ENCODE measurements at regions not wholly inside any gene's neighbourhood (a gene's known extent, or its start where the extent isn't known, plus 50 kb on each side); places are given as distances from the start of the nearest gene placed in this dataset.

DNA sequence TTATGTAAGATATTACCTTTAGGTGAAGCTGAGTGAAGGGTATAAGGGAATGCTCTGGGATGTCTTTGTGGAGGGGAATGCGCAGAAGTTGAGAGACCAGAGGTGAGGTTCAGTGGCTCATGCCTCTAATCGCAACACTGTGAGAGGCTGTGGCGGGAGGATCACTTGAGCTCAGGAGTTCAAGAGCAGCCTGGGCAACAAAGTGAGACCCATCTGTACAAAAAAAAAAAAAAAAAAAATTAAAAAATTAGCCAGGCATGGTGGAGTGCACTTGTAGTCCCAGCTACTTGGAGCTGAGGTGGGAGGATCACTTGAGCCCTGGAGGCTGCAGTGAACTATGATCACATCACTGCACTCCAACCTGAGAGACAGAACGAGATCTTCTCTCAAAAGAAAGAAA lies 57.3 kb upstream of the SP3 start:
- Histone ChIP-seq H3K27me3 (no peaks in the 10 kb centered on the region), H3K27ac (no peak overlapping the region), H3K36me3 (no peaks in the 10 kb centered on the region), H3K4me3 (no peak overlapping the region), H3K4me1 (peaks cover 0 to 41% (median 23%) of the 10 kb centered on the region in 4 donors), H3K9me3 (no peaks in the 10 kb centered on the region)
- intact Hi-C loops (cut with DNase I): no loop called here
- DNase-seq: no peak
- 84 to 93% methylated on average over 4 of the region's 4 CpGs for WGBS, 2 donors
- TF ChIP-seq POLR2AphosphoS5 (IDR thresholded peaks at IDR 0.05) (no peak), POLR2A (IDR thresholded peaks at IDR 0.05) (no peak), CTCF (IDR thresholded peaks at IDR 0.05) (no peak), EP300 (IDR thresholded peaks at IDR 0.05) (no peak)

DNA sequence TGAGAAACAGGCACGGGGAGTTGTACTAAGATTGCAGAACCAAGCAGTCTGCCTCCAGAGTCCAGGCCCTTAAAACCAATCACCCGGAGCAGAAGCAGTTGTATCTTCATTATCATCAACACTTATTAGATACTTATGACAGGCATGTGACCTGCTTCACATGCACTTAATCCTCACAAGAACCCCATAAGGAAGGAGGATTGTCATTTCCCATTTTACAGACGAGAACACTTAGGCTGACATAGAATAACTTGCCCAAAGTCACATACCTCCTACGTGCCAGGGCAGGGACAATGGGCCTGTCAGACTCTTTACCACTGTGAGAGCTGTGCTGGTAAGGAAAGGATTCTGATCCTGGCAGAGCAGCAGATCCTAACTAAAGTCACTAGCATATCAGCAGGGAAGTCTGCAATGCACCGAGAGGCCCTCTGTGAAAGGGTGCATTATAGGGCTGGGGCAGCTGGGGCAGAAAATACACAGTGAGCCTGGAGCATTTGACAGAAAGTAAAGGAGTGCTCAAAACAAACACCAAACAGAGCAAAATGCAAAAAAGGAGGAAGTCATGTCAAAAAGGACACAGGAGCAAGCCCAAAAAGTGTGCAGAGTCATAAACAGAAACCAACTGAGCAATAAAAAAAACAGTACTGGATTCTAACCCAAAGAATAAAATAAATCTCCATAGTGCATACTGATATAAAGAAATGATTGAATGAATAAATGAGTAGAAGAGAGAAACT lies 55.9 kb upstream of the SP3 start:
- peak overlapping the region in 1 of 4 donors; percentile 8 for H3K27ac ChIP-seq
- H3K4me1 ChIP-seq: peaks cover 0 to 37% (median 23%) of the 10 kb centered on the region in 4 donors
- TF ChIP-seq CTCF (IDR thresholded peaks at IDR 0.05) (no peak), EP300 (IDR thresholded peaks at IDR 0.05) (no peak), POLR2AphosphoS5 (IDR thresholded peaks at IDR 0.05) (no peak), POLR2A (IDR thresholded peaks at IDR 0.05) (no peak)
- WGBS, 2 donors: 64 to 81% methylated on average over 5 of the region's 5 CpGs
- DNase-seq: no peak
- no peak overlapping the region for H3K4me3 ChIP-seq
- H3K36me3 ChIP-seq: no peaks in the 10 kb centered on the region
- intact Hi-C loops (cut with DNase I): no loop called here
- H3K27me3 ChIP-seq: no peaks in the 10 kb centered on the region
- H3K9me3 ChIP-seq: no peaks in the 10 kb centered on the region

DNA sequence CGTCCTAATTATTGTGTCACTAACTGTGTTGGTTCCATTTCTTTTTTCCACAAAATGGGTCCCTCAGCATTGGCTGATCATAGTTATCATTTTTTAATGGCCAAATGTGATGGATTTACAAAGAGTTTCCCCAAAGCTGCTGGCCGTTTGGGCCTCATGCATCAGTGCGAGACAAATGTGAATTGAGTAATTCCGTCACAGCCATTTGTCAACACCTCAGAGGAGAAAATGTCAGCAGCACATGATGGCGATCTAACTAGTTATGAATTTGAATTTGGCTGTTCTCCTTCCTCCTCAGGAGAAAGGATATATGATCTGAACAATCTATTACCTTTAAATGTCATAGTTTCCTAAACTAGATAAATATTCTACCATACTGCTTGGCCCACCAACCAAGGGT lies 54.9 kb upstream of the SP3 start:
- DNase-seq: no peak
- WGBS, 2 donors: 92 to 93% methylated on average over 5 of the region's 5 CpGs
- Histone ChIP-seq H3K4me1 (peaks cover 0 to 28% (median 19%) of the 10 kb centered on the region in 4 donors), H3K27me3 (no peaks in the 10 kb centered on the region), H3K4me3 (no peak overlapping the region), H3K27ac (no peak overlapping the region), H3K36me3 (no peaks in the 10 kb centered on the region), H3K9me3 (no peaks in the 10 kb centered on the region)
- TF ChIP-seq EP300 (IDR thresholded peaks at IDR 0.05) (no peak), POLR2AphosphoS5 (IDR thresholded peaks at IDR 0.05) (no peak), CTCF (IDR thresholded peaks at IDR 0.05) (no peak)
- intact Hi-C loops (cut with DNase I): no loop called here

- H3K9me3 ChIP-seq: no peaks in the 10 kb centered on the region
Measured at GRCh38 chr2:174016447-174016846, 51.3 kb upstream of the SP3 start.

More at GRCh38 chr2:174016447-174016846, 51.3 kb upstream of the SP3 start:
- H3K36me3 ChIP-seq: no peaks in the 10 kb centered on the region
- 92 to 94% methylated on average over 3 of the region's 3 CpGs for WGBS, 2 donors
- H3K27me3 ChIP-seq: no peaks in the 10 kb centered on the region
- peaks cover 0 to 26% (median 15%) of the 10 kb centered on the region in 4 donors for H3K4me1 ChIP-seq
- no peak for DNase-seq
- no peak overlapping the region for H3K27ac ChIP-seq
- no peak overlapping the region for H3K4me3 ChIP-seq
- intact Hi-C loops (cut with DNase I): no loop called here
- TF ChIP-seq POLR2AphosphoS5 (IDR thresholded peaks at IDR 0.05): no peak
- no peak for TF ChIP-seq EP300 (IDR thresholded peaks at IDR 0.05)
- TF ChIP-seq POLR2A (IDR thresholded peaks at IDR 0.05): no peak
- no peak for TF ChIP-seq CTCF (IDR thresholded peaks at IDR 0.05)
